K562 (cell line): ENCODE measurements at regions not wholly inside any gene's neighbourhood (a gene's known extent, or its start where the extent isn't known, plus 50 kb on each side); places are given as distances from the start of the nearest gene placed in this dataset.

Experiments used
- CBX3 ChIP-seq, 2 experiments: IDR thresholded peaks; 1 replicate in 1 of 2; 2 replicates in 1 of 2; pipeline ENCODE4 v1.6.1; 2012; ENCODE audit warnings: inconsistent platforms in 2 of 2, low read length in 2 of 2, borderline replicate concordance in 1 of 2, control low read depth in 1 of 2
- CCNT2 ChIP-seq: IDR thresholded peaks from 2 replicates; pipeline ENCODE4 v1.6.1; 2011; ENCODE audit warnings: borderline replicate concordance, low read depth, mild to moderate bottlenecking, moderate library complexity, mixed read lengths, low read length; ENCODE audit not compliant: insufficient read length; ENCODE audit errors: extremely low read depth
- CREM ChIP-seq: IDR thresholded peaks from 2 replicates; pipeline ENCODE4 v1.6.1; 2014; ENCODE audit warnings: antibody characterized with exemption, low read depth
- CTCF ChIP-seq, 3 experiments: IDR thresholded peaks in 2 of 3; conservative IDR thresholded peaks in 1 of 3; 2 replicates each; pipeline ENCODE4 v1.5.1; 2011 to 2012; ENCODE audit warnings: low read length in 3 of 3, mild to moderate bottlenecking in 3 of 3, control low read depth in 2 of 3, improper control_type of control experiment in 1 of 3, inconsistent platforms in 1 of 3, low read depth in 1 of 3, mixed read lengths in 1 of 3, moderate library complexity in 1 of 3; ENCODE audit not compliant: insufficient read depth in 2 of 3
- FOXP4 ChIP-seq: sonication (generic); formaldehyde crosslinking; IDR thresholded peaks from 2 replicates; pipeline ENCODE4 v1.8.0; 2022; ENCODE audit warnings: mild to moderate bottlenecking, missing genetic modification reagents, borderline replicate concordance
- HDAC2 ChIP-seq: fragments of 450-650 bp; IDR thresholded peaks from 2 replicates; pipeline ENCODE4 v1.6.1; 2016; ENCODE audit warnings: mild to moderate bottlenecking
- MCM3 ChIP-seq: fragments of 450-650 bp; IDR thresholded peaks from 2 replicates; pipeline ENCODE4 v1.6.1; 2016
- SIN3B ChIP-seq: fragments of 450-650 bp; IDR thresholded peaks from 2 replicates; pipeline ENCODE4 v1.6.1; 2017; ENCODE audit warnings: low read depth, mild to moderate bottlenecking, moderate library complexity
- SOX6 ChIP-seq: fragments of 450-650 bp; IDR thresholded peaks from 2 replicates; pipeline ENCODE4 v1.6.1; 2014; ENCODE audit warnings: mild to moderate bottlenecking
- STAT5A ChIP-seq: IDR thresholded peaks from 2 replicates; pipeline ENCODE4 v1.6.1; 2012; ENCODE audit warnings: low read length, inconsistent platforms, borderline replicate concordance
- ZNF592 ChIP-seq: fragments of 450-650 bp; IDR thresholded peaks from 2 replicates; pipeline ENCODE4 v1.6.1; 2017; ENCODE audit warnings: antibody characterized with exemption, mild to moderate bottlenecking
- ZNF780A ChIP-seq: fragments of 250-450 bp; sonication (Bioruptor Pico); IDR thresholded peaks from 2 replicates; pipeline ENCODE4 v1.5.0; 2021; ENCODE audit warnings: mild to moderate bottlenecking
- TF ChIP-seq, protein P1 (sequence below): fragments of 450-650 bp; IDR thresholded peaks from 2 replicates; pipeline ENCODE4 v1.6.1; 2016; ENCODE audit warnings: missing biosample characterization, missing genetic modification characterization
- TF ChIP-seq, protein P2 (sequence below): fragments of 250-450 bp; sonication (Bioruptor Pico); IDR thresholded peaks from 2 replicates; pipeline ENCODE4 v1.8.0; 2022; ENCODE audit warnings: inconsistent platforms, mild to moderate bottlenecking, moderate library complexity, borderline replicate concordance

- TF ChIP-seq CBX3 (IDR thresholded peaks at IDR 0.05; ENCODE audit: borderline replicate concordance in 1 of 2, low read length in 2 of 2) (no peak), FOXP4 (CRISPR knock-in tag) (no peak), CREM (0 out of 2 replicates have a peak, but pooled peaks have one; percentile 20), CTCF (IDR thresholded peaks at IDR 0.05 in 2 of 3, conservative IDR thresholded peaks at IDR 0.05 in 1 of 3; ENCODE audit: insufficient read depth in 2 of 3, low read depth in 1 of 3, low read length in 3 of 3) (no peak), CCNT2 (peak; percentile 40), SIN3B (no peak), ZNF780A (CRISPR knock-in tag) (no peak), STAT5A (peak; percentile 59; the same call in 1 of the 2 replicates), SOX6 (peak; percentile 77), MCM3 (no peak), HDAC2 (0 out of 2 replicates have a peak, but pooled peaks have one; percentile 29), ZNF592 (peak; percentile 27; the same call in 1 of the 2 replicates)
- TF ChIP-seq, protein P1, sequence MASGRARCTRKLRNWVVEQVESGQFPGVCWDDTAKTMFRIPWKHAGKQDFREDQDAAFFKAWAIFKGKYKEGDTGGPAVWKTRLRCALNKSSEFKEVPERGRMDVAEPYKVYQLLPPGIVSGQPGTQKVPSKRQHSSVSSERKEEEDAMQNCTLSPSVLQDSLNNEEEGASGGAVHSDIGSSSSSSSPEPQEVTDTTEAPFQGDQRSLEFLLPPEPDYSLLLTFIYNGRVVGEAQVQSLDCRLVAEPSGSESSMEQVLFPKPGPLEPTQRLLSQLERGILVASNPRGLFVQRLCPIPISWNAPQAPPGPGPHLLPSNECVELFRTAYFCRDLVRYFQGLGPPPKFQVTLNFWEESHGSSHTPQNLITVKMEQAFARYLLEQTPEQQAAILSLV (tag) = no peak
- TF ChIP-seq, protein P2, sequence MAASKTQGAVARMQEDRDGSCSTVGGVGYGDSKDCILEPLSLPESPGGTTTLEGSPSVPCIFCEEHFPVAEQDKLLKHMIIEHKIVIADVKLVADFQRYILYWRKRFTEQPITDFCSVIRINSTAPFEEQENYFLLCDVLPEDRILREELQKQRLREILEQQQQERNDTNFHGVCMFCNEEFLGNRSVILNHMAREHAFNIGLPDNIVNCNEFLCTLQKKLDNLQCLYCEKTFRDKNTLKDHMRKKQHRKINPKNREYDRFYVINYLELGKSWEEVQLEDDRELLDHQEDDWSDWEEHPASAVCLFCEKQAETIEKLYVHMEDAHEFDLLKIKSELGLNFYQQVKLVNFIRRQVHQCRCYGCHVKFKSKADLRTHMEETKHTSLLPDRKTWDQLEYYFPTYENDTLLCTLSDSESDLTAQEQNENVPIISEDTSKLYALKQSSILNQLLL = no peak
These were observed 60.2 kb downstream of the CCDC71L start (continued) for GRCh38 chr7:106600569-106601373.
